Breast epithelium (tissue), 3 donors: ENCODE measurements at regions not wholly inside any gene's neighbourhood (a gene's known extent, or its start where the extent isn't known, plus 50 kb on each side); places are given as distances from the start of the nearest gene placed in this dataset.

Experiments used
- CTCF ChIP-seq, 3 donors: fragments of 450-650 bp; IDR thresholded peaks; one replicate each; pipeline ENCODE4 v1.5.1; 2016 to 2017; ENCODE audit warnings: antibody characterized with exemption in 3 of 3, mild to moderate bottlenecking in 3 of 3, moderate library complexity in 3 of 3
- POLR2A ChIP-seq: fragments of 450-650 bp; IDR thresholded peaks from one replicate; pipeline ENCODE4 v1.6.1; 2016; ENCODE audit warnings: antibody characterized with exemption, mild to moderate bottlenecking, moderate library complexity

GRCh38 chr1:21366288-21366687 is 73.6 kb upstream of the NBPF3 start:
- no peak for TF ChIP-seq CTCF (IDR thresholded peaks at IDR 0.05)
- TF ChIP-seq POLR2A = no peak
